HG02943 (cell line): ENCODE measurements at regions not wholly inside any gene's neighbourhood (a gene's known extent, or its start where the extent isn't known, plus 50 kb on each side); places are given as distances from the start of the nearest gene placed in this dataset.

Experiments used
- ATAC-seq: cut with Tn5 transposase; IDR thresholded peaks from one replicate; pipeline ENCODE4 v1.9.1; 2021; ENCODE audit warnings: mild to moderate bottlenecking, low read depth, moderate library complexity; ENCODE audit not compliant: unreplicated experiment

DNA sequence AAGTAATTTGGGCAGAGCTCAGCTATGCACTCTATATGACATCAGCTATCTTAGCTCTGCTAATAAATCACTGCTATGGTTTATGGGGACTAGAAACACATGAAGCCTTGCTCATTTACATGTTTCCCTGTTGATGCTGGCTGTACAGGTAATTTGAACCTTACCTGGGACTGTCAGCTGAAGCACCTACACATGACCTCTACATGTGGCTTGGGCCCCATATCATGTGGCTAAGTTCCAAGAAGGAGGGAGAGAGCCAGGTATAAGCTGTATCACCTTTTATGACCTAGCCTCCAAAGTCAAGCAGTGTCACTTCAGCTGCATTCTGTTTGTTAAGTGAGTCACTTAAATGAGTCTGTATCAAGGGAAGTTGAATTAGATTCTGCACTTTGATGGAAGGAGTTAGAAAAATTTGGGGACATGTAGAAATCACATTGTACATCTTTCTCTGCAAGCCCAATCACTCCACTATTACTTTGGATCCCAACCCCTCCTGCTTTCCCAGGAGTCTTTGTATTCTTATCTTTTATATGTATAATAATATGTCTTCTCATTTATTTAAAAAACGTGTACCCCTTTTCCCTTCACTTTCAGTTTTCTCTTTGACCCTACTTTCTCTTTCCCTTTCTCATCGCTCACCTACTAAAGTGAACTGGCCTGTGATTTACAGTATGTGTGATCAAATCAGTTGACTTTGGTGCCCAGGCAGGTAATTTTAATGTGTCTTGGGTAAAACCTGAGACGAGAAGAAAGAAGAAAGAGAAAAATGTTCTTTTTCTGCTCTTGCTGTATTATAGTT, 53.4 kb upstream of the PRKACB start:
- ATAC-seq = no peak

DNA sequence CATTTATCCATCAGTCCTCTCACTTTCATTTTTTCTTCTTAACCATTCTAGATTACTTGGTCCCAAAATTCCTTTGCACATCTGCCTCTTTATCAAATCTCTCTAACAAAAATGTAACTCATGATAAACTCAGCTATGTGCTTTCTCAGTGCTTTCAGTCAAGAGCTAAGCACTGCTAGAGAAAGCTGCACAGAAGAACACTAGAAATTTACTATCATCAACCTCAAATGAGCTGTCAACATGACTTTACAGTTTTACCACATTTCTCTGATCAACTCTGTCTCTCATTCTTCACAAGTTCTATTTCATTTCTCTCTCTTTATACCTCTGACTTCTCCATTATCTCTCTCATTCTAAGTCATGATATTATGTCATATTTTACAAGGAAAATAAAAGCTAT, 54.2 kb upstream of the PRKACB start:
- no peak for ATAC-seq

DNA sequence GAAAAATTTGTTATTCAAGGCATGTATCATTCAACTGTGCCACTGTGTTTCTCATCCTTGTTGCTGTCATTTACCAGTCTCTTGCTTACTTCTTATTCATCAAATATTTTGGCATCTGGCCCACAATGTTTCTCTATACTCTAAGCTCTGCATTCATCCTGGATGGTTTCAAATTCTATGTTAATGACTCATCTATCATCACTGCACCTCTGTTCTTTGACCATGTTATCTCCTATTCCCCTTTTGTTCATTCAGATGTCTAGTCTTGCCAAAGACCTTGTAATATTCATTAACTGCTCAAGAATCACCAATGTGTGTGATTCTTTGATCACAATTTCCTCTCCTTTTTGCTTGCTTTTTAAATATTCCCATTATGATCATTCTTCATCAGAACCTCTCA, 54.6 kb upstream of the PRKACB start:
- ATAC-seq = no peak

DNA sequence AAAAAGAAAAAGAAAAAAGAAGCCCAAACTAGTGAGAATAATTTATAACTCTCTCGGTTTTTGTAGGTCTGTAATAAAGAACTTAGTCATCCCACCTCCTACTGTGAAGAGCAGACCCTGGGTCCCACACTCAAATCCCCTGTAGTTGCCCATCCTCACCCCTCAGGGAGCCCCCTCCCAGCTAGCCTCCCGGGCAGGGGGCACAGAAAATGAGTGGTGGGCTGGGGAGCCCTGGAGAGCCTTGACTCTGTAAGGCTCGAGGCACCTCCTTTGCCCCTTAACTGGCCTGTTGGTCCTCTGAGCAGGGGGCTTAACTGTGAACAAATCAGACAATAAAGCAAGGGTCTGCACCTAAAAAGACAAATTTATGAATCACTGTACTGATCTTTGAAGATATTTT, 57.5 kb upstream of the PRKACB start:
- no peak for ATAC-seq

DNA sequence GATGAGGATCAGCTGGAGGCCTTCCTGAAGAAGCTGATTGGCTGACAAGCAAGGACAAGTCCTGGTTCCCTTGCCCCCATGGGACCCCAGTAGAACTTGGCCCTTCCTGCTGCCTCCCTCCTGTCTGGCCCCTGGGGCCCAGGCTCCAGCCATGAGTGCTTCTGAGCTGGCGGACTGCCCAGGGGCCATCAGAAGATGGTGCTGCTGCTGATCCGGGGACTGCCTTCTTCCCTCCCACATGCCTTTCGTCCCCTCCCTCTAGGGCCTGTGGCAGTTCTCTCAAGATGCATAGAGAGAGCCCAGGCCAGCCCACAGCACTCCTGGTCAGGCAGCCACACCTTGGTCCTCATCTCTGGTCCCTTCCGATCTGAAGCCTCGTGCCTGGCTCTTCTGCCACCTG, 57.9 kb upstream of the PRKACB start:
- no peak for ATAC-seq

DNA sequence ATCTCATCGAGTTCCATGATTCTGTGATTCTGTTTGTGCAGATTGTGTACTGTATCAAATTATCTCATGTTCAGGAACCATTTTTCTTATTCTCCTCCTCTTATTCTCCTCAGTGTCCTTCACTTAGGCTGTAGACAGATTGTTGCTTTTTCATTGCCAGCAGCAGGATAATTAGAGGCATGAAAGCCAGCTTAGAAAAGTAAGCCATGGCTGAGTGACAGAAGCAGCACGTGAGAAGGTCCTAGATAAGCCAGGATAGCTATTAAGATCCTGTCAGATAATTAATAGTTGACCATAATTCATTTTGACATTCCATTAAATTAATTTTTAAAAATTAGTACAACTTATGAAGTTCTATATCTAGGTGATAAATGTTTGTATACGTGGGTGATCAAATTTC, 60.8 kb upstream of the PRKACB start:
- no peak for ATAC-seq

DNA sequence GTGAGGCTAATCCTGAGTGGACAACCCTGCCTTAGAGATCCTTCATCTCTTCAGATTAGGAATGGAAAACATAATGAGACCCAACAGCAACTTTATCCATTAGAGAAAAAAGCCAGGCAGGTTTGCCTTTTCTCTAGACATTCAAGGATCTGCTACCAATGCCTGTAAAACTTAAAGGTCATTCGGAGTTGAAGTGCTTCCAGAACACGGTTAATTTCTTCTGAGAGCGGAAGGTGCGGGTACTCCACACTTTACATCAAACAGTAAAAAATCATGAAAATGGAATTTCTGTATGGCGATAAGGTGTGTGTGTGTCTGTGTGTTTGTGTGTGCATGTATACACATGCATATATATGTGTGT, 65.2 kb upstream of the PRKACB start:
- ATAC-seq = no peak

DNA sequence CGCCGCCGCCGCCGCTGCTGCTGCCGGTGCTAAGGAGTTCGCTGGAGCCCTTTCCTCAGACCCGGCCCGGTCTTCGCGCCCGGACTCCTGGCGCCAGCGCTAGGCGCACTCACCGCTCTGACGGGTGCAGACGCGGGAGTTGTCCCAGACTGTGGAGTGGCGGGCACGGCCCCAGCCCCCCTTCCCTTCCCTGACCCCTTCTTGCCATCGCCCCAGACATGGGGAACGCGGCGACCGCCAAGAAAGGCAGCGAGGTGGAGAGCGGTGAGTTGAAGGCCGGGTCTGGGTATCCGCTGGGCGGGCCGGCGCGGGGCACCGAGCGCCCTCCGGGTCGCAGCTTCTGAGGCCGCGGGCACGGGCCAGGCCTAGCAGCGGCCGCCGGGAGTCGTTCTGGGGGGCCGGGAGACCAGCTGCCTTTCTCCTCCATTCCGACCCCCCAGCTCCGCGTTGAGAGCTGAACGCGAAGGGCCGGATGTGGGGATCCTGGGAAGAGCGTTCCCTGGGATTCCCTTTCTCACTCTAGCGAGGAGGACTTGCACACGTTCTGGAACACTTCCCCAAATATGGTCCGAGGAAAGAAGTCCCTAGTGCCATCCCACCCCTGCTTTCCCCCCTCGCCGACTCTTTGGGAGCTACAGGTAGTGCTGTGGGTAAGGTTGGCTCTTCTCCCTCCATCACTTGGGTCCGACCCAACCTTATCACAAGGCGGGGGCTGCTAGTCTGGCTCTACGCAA, 65.8 kb upstream of the PRKACB start:
- peak; percentile 45 for ATAC-seq

DNA sequence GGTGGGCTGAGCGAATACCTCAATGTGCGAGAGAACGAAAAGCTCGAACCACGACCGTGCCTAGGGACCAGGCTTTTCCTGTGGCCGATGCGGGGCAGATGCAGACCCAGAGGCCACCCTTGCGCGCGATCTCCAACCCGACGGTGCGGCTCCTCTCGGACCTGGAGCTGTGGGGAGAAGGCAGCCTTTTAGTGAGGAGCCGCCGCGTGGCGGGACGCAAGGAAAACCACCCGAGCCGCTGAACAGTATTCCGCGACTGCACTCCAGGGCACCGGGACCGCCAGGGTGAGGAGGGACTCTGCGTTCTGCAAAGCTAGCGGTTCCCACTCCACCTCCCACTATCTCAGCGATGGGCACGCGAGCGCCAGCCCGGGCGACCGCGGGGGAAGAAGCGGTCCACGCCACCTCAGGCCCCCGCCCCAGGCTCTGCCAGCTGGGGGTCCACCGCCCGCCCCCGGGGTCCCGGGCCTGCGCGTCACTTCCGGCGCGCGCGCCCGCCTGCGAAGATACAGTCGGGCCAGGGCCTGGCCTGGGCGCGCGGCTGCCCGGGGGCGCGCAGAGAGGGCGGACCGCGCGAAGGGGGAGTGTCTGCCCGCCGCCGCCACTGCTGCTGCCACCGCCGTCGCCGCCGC, 66.5 kb upstream of the PRKACB start:
- peak; percentile 95 for ATAC-seq

DNA sequence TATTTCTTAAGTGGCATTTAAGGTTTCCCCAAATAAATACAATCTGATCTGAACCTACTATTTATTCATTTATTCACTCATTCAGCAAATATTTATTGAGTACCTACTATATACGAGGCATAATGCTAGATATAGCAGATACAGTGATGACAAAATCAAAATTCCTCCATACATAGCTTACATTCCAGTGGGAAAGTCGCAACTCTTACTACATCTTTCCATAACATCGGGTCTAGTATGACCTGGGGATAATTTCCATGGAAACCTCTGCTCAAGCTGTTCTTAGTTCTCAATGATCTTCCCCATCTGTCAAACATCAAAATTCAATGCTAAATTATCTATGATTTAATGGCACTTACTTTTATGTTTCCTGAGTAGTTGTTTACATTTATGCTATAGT, 70.8 kb upstream of the PRKACB start:
- ATAC-seq = no peak

DNA sequence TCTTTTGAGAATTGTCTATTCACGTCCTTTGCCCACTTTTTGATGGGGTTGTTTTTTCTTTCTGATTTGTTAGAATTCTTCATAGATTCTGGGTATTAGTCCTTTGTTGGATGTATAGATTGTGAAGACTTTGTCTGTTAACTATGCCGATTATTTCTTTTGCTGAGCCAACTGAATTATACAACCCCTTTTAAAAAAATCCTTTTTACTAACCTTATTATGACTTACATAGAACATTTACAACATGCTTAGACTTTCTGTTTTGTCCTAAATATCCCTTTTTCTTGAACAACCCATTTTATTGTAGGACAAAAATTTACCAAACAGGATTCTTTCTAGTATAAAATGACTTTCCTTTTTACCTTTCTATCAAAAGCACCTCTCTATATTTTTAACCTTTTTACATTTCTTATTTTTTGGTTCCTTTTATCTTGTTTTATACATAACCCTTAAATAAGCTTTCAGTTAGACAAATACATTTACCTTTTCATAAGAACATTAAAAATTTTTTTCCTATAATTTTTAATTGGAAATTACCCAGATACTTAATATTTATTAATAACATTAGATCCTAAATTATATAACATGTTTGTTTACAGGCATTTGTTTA, 70.4 kb upstream of the TTLL7 start:
- no peak for ATAC-seq

DNA sequence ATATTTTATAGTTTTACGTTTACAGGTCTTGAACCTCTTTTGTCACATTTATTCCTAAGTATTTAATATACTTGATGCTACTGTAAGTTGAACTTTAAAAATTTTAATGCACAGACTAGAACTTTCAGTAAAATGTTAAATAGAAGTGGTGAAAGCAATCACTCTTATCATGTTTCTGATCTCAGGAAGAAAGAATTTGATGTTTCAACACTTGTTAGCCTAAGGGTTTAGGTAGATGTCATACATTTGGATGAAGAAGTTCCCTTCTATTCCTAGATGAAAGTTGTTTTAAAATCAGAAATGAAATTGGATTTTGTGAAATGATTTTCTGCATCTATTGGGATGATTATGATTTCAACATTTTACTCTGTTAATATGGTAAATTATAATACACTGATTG, 63.6 kb upstream of the TTLL7 start:
- no peak for ATAC-seq

DNA sequence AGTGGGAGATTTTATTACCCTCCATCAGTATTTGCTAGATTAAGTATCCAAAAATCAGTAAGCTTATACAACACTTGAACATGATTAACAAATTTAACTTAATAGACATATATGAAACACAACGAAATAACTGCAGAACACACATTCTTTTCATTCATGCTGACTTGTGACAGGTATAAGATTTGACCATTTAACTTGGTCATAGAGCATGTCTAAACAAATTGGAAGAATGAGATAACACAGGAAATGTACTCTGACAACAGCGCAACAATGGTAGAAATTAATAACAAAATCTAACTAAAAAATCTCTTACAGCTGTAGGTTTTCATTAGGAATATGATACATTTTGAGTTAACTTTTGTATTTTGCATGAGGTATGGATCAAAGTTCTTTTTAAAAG, 62.4 kb upstream of the TTLL7 start:
- no peak for ATAC-seq

DNA sequence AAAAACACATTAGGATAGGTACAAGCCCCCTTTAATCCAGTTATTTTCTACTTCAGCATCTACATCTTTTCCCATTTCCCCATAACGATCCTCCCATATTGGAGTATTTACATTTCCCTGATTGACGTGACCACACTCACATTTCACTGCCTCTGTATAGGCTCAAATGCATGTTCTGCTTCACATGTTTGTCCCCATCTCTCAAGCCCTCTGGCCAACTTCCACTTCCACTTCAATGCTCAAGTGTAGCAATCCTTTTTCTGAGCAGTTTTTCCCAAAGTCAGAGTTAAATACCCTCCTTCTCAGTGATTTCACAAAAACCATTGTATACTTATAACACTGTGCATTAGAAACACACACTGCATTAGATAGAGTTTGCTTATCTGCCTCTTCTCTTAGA, 61.8 kb upstream of the TTLL7 start:
- ATAC-seq = no peak

DNA sequence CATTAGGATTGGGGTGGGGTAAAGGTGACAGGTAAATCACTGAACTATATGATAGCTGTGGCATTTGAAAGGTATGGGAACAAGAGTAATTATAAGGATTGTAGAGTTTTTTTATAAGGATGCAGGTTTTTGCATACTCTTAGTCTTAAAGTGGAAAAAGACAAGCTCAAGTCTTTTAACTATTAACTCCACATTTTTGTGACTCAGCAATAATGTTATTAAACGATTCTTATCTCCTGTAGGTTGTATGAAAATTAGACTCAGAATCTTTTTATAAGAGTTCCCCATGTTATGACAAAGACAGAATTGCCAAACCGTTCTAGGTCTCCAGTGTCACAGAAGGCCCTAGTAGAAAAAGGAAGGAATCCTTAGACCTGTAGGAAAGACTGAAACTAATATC, 49.9 kb upstream of the TTLL7 start:
- no peak for ATAC-seq
